NCI-H128 (cell line): ENCODE measurements at regions not wholly inside any gene's neighbourhood (a gene's known extent, or its start where the extent isn't known, plus 50 kb on each side); places are given as distances from the start of the nearest gene placed in this dataset.
"Not testable (repeated sequence)": the region's sequence is repeated elsewhere in the genome, so short reads cannot be mapped to it uniquely, and the experiment has no call there.

Experiments
- DNase-seq: peaks from one replicate; lab custom pipeline; 2025; ENCODE audit not compliant: unreplicated experiment; lab: John Stamatoyannopoulos, UW

- no peak for DNase-seq
Measured at GRCh38 chr7:146057958-146058357, 58.6 kb upstream of the CNTNAP2 start.

- DNase-seq = no peak
Measured at GRCh38 chr7:146054909-146055308, 61.7 kb upstream of the CNTNAP2 start.

DNA sequence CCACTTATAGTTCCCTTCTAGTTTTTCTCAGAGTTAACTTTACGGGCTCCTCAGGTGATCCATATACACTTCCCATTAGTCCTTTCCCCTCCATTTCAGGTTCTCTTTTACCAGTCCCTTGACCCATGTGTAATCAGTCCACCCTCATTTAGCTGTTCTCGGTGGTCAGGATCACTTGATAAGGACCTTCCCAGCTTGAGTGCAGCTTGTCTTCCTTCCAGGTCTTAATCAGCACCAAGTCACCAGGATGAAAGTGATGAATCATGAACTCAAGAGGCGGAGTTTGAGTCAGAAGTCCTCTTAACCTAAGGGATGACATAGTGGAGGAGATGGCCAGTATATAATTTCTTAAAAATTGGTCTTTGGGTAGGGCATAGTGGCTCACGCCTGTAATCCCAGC lies 63.1 kb upstream of the CNTNAP2 start:
- DNase-seq = no peak

GRCh38 chr7:146043310-146043709 lies 73.3 kb upstream of the CNTNAP2 start:
- not testable (repeated sequence) for DNase-seq

GRCh38 chr7:146028251-146028750 lies 88.3 kb upstream of the CNTNAP2 start:
- no peak for DNase-seq

GRCh38 chr7:146027243-146027642 lies 89.4 kb upstream of the CNTNAP2 start:
- no peak for DNase-seq

- no peak for DNase-seq
Measured at GRCh38 chr7:146022776-146023175, 93.8 kb upstream of the CNTNAP2 start.

GRCh38 chr7:146019041-146020004 lies 97.3 kb upstream of the CNTNAP2 start:
- not testable (repeated sequence) for DNase-seq

DNA sequence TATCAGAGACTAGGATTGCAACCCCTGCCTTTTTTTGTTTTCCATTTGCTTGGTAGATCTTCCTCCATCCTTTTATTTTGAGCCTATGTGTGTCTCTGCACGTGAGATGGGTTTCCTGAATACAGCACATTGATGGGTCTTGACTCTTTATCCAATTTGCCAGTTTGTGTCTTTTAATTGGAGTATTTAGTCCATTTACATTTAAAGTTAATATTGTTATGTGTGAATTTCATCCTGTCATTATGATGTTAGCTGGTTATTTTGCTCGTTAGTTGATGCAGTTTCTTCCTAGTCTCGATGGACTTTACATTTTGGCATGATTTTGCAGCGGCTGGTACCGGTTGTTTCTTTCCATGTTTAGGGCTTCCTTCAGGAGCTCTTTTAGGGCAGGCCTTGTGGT lies 99.2 kb upstream of the CNTNAP2 start:
- not testable (repeated sequence) for DNase-seq

GRCh38 chr7:146014154-146014553 lies 102.4 kb upstream of the CNTNAP2 start:
- DNase-seq = not testable (repeated sequence)

- DNase-seq = no peak
Measured at GRCh38 chr7:146008293-146008692, 108.3 kb upstream of the CNTNAP2 start.

DNA sequence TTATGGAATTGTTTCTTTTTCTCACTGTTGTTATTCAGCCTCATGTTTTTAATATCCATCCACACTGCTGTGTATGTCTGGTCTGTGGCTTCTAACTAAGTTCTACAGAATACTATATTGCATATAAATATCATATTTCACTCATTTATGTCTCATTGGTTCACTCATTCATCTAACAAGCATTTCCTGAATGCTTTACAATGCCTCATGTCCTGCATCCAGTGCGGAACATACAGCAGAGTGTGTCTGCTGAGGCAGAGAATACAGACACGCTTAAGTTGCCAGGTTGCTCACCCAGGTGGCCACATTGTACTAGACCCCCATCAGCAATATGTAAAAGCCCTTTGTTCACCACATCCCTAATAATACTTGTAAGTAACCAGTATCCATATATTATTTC lies 111.8 kb upstream of the CNTNAP2 start:
- DNase-seq = no peak

- no peak for DNase-seq
Measured at GRCh38 chr7:146002431-146003078, 114.0 kb upstream of the CNTNAP2 start.

GRCh38 chr7:146002008-146002407 lies 114.6 kb upstream of the CNTNAP2 start:
- no peak for DNase-seq

GRCh38 chr7:146000882-146001281 lies 115.7 kb upstream of the CNTNAP2 start:
- DNase-seq = no peak

- no peak for DNase-seq
Measured at GRCh38 chr7:145989469-145989868, 127.1 kb upstream of the CNTNAP2 start.

GRCh38 chr7:145986248-145986874 lies 130.2 kb upstream of the CNTNAP2 start:
- DNase-seq = no peak

GRCh38 chr7:145978769-145979168 lies 137.8 kb upstream of the CNTNAP2 start:
- peak; percentile 70 for DNase-seq

- no peak for DNase-seq
Measured at GRCh38 chr7:145959981-145960380, 156.6 kb upstream of the CNTNAP2 start.

GRCh38 chr7:145957160-145957890 lies 159.3 kb upstream of the CNTNAP2 start:
- no peak for DNase-seq

DNA sequence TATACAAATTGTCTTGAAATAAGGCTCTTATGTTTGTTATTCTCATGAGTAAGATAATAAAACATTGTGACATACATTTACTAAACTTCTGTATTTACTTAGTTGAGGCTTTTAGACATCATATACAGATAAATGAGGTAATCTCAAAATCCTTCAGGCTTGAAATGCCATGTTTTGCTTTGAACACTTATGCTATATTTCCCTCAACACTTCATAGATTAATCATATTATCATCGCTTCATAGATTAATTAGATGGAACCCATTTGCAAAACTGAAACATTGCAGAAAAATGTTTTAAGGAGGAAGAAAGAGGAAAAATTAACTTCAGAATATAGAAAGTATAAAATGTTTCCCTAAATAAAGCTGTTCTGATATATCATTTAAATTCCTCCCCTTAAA lies 165.0 kb upstream of the CNTNAP2 start:
- no peak for DNase-seq
